SKM-1 (cell line): ENCODE measurements at regions not wholly inside any gene's neighbourhood (a gene's known extent, or its start where the extent isn't known, plus 50 kb on each side); places are given as distances from the start of the nearest gene placed in this dataset.
"Not testable (repeated sequence)": the region's sequence is repeated elsewhere in the genome, so short reads cannot be mapped to it uniquely, and the experiment has no call there.

ENCODE experiments used
- DNase-seq: peaks from one replicate; lab custom pipeline; 2025; ENCODE audit not compliant: unreplicated experiment; lab: John Stamatoyannopoulos, UW

- no peak for DNase-seq
These were observed 1016.0 kb upstream of the INTU start for GRCh38 chr4:126616795-126617194.

- DNase-seq = no peak
These were observed 1005.5 kb upstream of the INTU start for GRCh38 chr4:126627255-126627654.

- no peak for DNase-seq
These were observed 1003.8 kb upstream of the INTU start for GRCh38 chr4:126628933-126629332.

GRCh38 chr4:126630230-126630629 is 1002.5 kb upstream of the INTU start:
- DNase-seq = no peak

- DNase-seq = no peak
These were observed 999.5 kb upstream of the INTU start for GRCh38 chr4:126633306-126633705.

- DNase-seq = no peak
These were observed 995.1 kb upstream of the INTU start for GRCh38 chr4:126637706-126638105.

- DNase-seq = no peak
These were observed 985.4 kb upstream of the INTU start for GRCh38 chr4:126647320-126647719.

GRCh38 chr4:126647756-126648397 is 984.9 kb upstream of the INTU start:
- no peak for DNase-seq

- DNase-seq = no peak
These were observed 974.3 kb upstream of the INTU start for GRCh38 chr4:126658411-126658810.

- no peak for DNase-seq
These were observed 971.6 kb upstream of the INTU start for GRCh38 chr4:126661194-126661593.

- DNase-seq = no peak
These were observed 967.9 kb upstream of the INTU start for GRCh38 chr4:126664839-126665238.

GRCh38 chr4:126670038-126670437 is 962.7 kb upstream of the INTU start:
- DNase-seq = not testable (repeated sequence)

- DNase-seq = no peak
These were observed 954.1 kb upstream of the INTU start for GRCh38 chr4:126678618-126679017.

GRCh38 chr4:126679303-126679702 is 953.5 kb upstream of the INTU start:
- DNase-seq = no peak

GRCh38 chr4:126682250-126682649 is 950.5 kb upstream of the INTU start:
- DNase-seq = no peak

- DNase-seq = no peak
These were observed 946.3 kb upstream of the INTU start for GRCh38 chr4:126686491-126686890.

GRCh38 chr4:126687655-126688358 is 945.0 kb upstream of the INTU start:
- no peak for DNase-seq

- no peak for DNase-seq
These were observed 941.0 kb upstream of the INTU start for GRCh38 chr4:126691797-126692196.

- no peak for DNase-seq
These were observed 935.0 kb upstream of the INTU start for GRCh38 chr4:126697748-126698147.

GRCh38 chr4:126698224-126698623 is 934.5 kb upstream of the INTU start:
- DNase-seq = no peak

GRCh38 chr4:126701756-126702155 is 931.0 kb upstream of the INTU start:
- no peak for DNase-seq

GRCh38 chr4:126702747-126703146 is 930.0 kb upstream of the INTU start:
- DNase-seq = no peak

GRCh38 chr4:126705266-126705665 is 927.5 kb upstream of the INTU start:
- DNase-seq = no peak
